ENCODE measurements at regions not wholly inside any gene's neighbourhood (a gene's known extent, or its start where the extent isn't known, plus 50 kb on each side); places are given as distances from the start of the nearest gene placed in this dataset.

GRCh38 chr18:38115201-38115600, 549.6 kb upstream of the CELF4 start:
- DNase-seq (ENCODE audit: low read depth) = no peak
- TF ChIP-seq CTCF (conservative IDR thresholded peaks at IDR 0.05; ENCODE audit: control insufficient read depth, insufficient read depth, low read depth, low read length) = no peak

GRCh38 chr18:38087538-38087937, 521.9 kb upstream of the CELF4 start:
- H3K4me3 ChIP-seq (ENCODE audit: control insufficient read depth, low read depth, low read length) = no peak overlapping the region
- no peak for TF ChIP-seq CTCF (conservative IDR thresholded peaks at IDR 0.05; ENCODE audit: control insufficient read depth, insufficient read depth, low read depth, low read length)
- DNase-seq (ENCODE audit: low read depth) = no peak

More at GRCh38 chr18:38115201-38115600, 549.6 kb upstream of the CELF4 start:
- no peak overlapping the region for H3K4me3 ChIP-seq (ENCODE audit: control insufficient read depth, low read depth, low read length)

DNA sequence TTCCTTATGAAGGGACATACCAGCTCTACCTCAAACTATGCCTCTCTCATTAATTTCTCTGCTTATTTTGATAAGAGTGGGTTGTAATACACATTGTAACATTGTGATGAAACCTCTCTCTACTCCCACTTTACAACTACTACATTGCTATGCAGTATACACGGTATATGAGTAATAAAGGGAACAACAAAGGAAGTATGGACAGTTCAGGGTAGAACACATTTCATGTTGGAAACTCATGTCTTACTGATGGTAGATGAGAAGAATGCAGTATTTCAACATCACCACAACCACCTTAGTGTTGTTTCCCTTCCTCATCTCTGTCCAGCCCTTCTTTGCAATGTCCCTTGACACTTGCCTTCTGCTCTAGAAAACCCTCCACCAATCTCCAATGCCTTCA, 515.9 kb upstream of the CELF4 start:
- no peak overlapping the region for H3K4me3 ChIP-seq (ENCODE audit: control insufficient read depth, low read depth, low read length)
- no peak for TF ChIP-seq CTCF (conservative IDR thresholded peaks at IDR 0.05; ENCODE audit: control insufficient read depth, insufficient read depth, low read depth, low read length)
- DNase-seq (ENCODE audit: low read depth) = no peak

DNA sequence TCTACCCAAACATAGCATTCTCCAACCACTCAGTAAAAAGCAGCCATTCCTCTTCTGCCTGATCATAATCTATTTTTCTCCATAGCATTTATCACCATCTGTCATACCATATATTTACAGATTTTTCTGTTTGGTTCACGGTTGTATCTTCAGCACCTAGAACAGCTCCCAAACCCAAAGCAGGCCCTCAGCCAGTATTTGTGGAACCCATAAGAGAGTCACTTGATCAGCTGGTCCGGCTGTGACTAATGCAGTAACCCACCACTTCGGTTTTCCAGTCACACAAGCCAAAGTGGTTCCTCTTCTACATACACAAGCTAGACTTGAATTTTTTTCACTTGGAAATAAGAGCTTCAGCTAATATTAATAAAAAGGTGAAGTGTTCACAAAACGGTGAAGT, 511.6 kb upstream of the CELF4 start:
- TF ChIP-seq CTCF (conservative IDR thresholded peaks at IDR 0.05; ENCODE audit: control insufficient read depth, insufficient read depth, low read depth, low read length) = no peak
- no peak overlapping the region for H3K4me3 ChIP-seq (ENCODE audit: control insufficient read depth, low read depth, low read length)
- DNase-seq (ENCODE audit: low read depth) = no peak

DNA sequence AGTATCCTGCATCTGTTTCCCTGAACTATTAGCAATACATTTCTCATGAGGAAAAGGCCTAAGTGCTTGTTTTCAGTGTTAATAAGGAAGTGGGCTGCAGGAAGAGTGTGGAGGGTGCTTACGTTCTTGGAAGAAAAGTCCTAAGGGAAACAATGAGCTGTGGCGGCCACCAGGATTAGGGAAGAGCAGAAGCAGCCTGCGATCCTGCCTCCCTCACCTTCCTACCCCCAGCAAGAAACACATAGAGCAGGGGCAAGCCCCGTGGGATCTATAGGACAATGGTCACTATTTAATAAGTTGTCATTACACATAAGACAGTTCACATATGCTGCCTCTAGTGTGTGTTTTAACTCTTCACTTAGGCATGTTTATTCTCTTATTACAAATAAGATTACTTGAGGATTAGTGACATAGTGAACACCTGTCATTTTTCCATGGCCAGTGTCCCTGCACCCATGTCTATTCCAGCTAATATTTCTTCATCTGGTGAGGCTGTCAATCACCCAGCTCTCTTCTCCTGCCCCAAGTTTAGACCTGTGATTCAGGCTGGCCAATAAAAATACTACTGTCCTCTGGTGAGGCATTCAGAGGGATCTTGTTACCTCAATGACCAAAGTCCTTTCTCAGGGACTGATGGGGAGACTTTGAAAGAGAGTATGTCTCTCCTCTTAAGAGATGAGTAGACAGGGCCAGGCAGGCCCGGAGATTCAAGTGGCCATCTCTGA, 510.9 kb upstream of the CELF4 start:
- no peak for DNase-seq (ENCODE audit: low read depth)
- no peak for TF ChIP-seq CTCF (conservative IDR thresholded peaks at IDR 0.05; ENCODE audit: control insufficient read depth, insufficient read depth, low read depth, low read length)
- no peak overlapping the region for H3K4me3 ChIP-seq (ENCODE audit: control insufficient read depth, low read depth, low read length)

GRCh38 chr18:38074298-38074876, 508.8 kb upstream of the CELF4 start:
- TF ChIP-seq CTCF (conservative IDR thresholded peaks at IDR 0.05; ENCODE audit: control insufficient read depth, insufficient read depth, low read depth, low read length) = no peak
- H3K4me3 ChIP-seq (ENCODE audit: control insufficient read depth, low read depth, low read length) = no peak overlapping the region
- DNase-seq (ENCODE audit: low read depth) = no peak

All from fibroblast of mammary gland (primary cell).